ENCODE measurements at regions not wholly inside any gene's neighbourhood (a gene's known extent, or its start where the extent isn't known, plus 50 kb on each side); places are given as distances from the start of the nearest gene placed in this dataset.

DNA sequence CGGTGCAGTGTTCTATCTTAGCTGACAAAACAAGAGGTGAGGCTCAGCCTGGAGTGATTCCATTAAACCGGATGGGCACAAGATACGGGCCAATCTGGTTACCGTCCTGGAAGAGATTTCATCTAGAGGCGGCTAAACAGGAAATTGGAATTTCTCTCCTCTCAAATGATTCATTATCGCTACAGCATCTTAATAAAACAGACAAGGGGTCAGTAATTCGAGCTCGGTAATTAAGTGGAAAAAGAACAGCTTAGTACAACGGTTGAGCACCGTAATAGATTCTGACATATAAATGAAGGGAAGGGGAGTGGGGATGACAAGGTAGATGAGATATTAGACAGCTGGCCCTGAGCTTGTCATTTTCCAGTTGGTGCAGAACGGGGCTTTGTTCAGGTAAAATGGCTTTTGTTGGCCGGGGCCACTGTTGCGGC is 137.2 kb downstream of the EDN3 start:
- DNase-seq, result peak; percentile 72 to 76

DNA sequence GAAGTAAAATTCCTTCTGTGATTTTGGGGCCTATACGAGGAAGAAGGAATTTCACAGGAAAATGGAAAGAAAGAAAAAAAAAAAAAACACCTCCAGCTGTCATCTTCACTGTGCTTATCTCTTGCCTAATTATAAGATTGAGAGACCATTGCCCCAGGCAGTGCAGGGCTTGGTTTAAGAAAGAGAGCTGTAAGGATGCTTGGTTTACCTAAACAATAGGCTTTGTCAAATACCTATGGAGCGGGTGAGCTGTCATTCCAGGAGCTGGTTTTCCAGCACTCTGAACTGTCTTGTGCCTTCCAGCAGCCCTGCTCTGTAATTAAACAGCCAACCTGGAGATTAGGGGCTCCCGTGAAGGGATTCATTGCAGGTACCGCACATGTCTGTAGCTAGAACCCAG is 137.8 kb downstream of the EDN3 start:
- DNase-seq, result peak in 1 of 2 experiments; percentile 5

DNA sequence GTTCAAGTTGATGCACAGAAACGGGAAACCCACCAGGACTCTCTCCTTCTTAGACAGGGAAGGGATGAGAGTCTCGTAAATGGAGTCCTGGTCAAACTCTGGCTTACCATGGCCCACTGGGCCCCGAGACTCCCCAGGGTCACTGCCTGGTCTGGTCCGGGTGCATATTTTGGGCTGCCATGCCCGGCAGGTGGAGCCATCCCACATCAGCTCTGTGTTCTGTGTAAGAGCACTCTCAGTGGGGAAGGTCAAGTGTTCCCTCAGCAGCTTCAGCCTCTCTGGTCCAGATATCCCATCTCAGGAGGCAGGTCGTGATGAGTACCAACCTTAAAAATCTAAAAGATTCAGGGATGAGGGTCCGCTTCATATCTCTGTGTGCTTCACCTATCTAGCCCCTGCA is 138.8 kb downstream of the EDN3 start:
- no peak for DNase-seq

DNA sequence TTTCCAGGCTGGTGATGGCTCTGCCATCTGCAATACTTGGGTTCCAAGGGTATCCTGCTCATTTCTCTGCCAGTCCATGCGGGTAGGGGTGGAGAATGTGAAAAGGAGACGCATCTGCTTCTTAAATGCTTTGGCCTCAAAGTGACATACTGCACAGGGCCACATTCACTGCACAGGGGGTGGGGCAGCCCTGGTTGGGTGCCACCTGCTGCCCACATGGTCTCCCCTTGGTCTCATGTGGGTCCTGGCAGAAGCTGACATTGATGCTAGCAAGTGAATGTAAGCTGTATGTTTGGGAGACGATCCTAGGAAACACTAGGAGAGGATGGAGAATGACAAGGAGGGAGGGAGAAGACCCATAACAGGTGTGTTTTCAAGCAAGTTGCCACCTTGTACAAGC is 140.9 kb downstream of the EDN3 start:
- peak; percentile 55 to 69 for DNase-seq

DNA sequence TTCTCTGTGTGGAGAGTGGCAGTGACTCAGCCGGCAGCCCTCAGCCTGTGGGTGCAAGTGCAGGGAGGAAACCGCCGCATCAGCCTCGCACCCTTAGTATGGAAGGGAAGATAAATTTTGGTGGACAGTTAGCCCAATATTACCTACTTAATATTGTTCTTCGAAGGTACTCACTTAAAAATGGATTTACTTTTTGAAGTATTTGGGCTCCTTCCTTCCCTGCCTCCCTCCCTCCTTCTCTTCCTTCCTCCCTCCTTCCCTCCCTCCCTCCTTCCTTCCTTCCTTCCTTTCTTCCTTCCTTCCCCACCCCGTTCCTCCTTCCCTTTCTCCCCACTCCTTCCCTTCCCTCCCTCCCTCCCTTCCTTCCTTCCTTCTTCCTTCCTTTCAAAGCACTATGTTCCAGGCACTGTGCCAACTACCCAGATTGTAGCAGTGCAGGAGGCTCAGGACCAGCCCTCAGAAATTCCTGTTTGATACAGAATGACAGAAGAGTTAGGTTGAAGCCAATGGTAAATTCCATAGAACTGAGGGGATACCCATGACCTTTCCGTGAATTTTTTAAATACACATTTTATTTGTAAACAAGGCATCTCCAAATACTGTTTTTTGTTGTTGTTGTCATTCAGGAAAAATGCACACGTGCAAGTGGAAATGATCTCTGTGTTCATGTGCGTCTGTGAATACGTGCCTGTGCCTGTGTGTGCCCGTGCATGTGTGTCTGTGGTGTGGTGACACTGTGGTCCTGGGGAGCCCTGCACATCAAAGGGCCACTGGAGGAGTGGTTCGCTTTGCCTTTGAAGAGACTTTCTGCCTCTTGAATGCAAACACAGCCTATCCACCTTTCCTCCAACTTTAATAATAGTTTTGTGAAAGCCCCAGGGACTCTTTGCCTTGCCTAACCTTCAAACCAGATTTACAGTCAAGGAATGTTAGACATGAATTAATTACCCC is 141.7 kb downstream of the EDN3 start:
- peak; percentile 32 to 56 for DNase-seq

DNA sequence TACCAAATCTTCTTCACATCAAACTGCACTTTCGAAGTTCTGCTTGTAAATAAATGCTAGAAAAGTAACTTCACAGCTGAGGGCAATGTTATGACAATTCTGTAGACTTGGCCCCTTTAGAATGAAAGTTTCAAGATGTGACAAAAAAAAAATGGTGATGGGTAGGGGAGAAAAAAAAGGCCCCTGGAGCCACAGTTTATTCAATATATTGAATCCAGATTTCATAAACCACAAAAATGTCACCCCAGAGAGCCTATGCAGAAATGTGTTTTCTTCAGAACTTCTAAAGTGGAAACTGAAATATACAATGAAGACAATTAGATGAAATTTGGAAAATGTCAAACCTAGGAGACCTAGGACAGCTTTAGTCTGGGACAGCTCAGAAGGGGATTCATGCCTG is 143.1 kb downstream of the EDN3 start:
- no peak for DNase-seq

DNA sequence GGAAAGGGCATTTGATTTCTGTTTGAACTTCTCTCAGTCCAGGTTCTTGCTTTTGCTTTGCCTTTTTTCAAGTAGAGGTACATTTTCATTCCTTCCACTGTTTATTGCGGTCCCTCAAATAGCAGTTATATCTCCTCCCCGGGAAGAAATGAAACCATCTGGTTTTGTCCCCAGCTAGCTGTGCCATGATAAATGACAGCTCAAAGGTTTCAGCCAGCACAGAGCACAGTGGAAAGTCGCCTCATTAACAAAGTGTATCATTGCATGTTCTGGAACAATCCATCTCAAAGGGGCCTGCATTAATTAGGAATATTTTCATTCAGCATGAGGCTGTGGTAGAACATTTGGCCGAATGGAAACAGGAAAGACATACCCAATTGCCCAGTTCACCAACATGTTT is 146.0 kb downstream of the EDN3 start:
- DNase-seq, result no peak

DNA sequence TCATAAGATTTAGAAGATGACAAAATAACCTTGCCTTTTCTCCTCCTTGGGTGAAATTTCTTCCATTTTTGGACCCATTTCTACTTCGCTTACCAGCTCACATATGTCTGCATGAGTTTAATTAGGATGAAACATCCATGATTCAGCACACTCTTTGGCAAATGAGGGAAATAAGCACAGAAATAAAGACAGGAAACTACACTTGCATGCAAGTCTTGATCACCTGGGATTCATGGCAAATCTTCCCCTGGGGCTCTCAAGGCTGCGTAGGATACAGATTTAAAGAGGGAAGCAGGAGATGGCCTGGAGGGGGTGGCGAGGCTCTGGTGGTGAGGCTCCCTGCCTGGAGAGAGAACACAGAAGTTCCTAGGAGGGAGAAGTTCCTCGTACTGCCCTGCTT is 147.8 kb downstream of the EDN3 start:
- DNase-seq, result no peak

DNA sequence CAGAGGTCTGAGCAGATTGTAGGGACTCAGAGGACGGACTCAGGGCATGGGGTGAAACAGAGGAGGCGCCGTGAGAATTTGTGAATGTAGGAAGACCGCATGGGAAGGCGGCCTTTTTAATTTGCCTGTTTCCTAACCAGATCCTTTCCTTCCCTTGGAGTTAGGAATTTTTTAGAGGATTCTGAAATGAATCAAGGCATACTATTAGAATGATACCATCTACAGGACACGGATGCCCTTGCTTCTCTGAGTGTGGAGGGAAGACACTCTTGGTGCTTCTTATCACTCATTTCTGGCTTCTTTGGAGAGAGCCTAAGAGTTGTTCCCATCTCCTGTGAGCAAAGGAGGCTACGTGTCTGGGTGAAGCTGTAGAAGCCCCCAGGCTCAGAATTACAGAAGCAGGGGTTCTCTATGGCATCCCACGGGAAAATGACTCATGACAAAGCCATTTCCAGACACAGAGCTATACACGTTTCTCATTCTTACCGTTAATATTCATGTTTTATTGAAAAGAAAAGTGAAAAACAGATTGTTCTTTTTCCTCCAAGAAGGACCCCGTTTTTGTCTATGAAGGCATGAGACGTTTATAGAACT is 148.5 kb downstream of the EDN3 start:
- no peak for DNase-seq

DNA sequence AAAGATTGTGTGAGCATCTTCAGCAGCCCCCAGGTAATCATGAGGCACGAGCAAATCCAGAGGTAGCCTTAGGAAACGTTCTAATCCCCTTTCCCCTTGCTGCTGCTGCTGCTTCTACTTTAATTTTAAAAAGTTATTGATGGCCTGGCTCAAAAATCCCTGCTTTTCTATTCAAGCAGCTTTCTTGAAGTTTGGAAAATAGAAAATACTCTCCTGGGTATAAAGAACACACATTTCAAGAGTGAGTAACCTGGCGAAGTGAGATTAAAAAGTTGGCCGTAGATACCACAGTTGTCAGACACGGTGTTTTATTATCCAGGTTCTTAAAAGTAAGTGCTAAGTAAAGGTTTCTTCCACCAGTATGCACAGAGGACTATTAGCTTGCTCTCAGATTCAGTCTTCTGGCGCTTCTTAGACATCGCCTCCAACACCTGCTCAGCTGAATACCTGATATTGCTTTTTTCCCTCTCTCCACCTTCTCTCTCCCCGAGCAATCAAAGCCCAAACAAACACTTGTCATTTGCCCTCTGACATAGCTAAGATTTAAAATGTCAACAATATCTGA is 150.7 kb downstream of the EDN3 start:
- DNase-seq, result no peak

DNA sequence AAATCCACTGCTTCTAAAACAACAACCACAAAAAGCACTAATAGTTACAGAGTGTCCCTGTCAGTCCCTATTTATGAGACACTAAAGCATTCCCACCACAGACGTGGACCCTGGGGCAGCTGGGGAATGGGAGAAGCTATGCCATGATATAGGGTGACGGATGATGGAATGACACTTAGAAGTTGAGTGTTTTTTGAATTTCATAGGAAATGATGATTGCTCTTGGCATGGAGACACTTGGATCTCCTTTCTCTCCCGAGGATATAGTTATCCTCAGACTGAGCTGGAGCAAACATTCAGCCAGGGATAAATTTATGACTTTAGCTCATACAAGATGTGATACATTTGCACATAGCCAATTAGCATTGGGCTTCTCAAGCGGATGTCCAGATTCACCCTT is 151.2 kb downstream of the EDN3 start:
- no peak for DNase-seq

DNA sequence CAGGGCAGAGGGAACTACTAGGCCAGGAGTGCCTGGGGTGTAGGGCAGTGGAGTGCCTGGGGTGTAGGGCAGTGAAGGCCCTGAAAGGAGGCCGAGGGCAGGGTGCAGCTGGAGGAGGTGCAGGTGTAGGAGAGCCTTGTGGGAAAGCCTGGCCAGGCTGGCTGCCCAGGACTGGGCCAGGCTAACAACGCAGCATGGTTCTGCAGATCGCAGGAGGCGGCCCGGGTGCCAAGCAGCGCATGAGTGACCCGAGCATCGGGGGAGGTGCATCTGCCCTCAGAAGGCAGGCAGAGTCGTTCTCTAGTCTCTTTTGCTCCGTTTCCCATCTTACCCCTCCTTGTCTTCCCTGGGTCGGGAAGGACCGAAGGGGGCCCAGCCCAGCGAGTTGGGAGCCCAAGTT is 151.5 kb upstream of the PHACTR3 start:
- DNase-seq, result no peak

DNA sequence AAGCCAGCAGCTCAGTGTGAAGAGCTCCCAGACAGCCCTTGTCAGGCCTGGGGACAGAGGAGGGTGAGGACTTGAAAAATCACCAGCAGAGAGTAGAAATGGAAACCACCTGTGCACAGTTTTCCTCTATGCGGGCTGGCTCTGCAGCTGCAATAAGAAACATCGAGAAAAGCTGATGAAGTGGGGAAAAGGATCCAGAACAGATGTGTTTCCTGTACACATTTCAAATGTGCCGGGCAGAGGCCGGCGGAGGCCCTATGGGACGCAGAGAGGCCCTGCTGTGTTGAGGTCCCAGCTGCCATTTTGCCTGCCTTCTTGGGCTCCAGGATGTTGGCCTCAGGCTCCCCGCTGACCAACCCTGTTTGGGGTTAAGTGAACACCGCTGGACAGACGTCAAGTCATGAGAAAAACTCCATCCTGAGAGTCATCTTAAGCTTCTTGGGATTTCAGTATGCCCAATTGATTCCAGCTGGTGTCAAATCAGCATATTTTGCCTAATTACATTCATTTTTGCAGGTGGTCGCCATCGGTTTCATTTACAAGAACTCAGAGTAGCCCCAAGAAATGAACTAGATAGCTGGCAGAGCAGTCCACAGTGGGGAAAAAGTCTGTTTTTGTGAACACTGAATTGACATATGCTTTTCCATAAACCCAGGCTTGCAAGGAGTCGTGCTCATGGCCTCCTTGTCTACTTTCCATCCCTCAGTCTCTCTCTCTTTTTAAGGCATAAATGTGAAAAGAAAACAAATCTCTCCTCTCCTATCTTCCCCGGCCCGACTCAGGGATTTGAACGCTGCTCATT is 150.4 kb upstream of the PHACTR3 start:
- no peak for DNase-seq

DNA sequence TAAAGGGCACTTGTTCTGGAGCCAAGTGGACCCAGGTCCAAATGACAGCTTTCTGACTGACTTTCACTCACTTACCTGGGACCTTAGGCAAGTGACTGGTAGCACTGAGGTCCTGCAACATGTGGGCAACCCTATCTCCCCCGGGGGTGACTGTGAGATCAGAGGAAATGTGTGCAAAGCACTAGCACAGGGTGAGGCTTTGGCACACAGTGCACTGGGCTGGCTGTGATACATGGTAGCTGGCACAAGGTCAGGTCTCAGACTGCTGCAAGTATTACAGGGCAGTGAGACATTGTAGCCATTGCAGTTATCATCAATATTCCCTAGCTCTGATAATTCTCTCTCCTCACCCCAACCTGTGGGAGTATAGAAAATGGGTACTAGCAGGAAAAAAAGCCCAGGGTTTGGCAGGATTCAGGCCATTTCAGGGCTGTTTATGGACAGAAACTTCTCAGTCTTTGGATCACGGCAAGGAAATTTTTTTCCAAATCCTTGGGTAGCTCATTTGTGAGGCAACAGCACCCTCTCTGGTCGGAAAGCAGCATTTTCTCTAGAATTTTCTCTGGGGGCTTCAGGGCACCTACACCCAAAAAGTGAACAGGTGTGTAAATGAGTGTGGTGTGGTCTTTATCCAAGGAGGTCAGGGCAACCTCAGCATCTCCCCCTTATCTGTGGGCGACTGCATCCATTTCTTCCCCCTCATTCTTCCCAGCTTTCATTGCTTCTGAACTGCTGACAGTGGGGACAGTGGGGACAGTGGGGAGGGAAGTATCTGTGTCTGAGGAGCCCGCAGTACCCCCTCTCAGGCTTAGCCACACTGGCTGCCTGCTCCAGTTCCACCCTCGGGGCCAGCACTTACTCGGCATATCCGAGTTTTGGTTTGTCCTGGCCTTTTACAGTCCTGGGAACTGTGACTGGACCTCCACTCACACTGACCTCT is 148.7 kb upstream of the PHACTR3 start:
- DNase-seq, result peak; percentile 33 to 39

DNA sequence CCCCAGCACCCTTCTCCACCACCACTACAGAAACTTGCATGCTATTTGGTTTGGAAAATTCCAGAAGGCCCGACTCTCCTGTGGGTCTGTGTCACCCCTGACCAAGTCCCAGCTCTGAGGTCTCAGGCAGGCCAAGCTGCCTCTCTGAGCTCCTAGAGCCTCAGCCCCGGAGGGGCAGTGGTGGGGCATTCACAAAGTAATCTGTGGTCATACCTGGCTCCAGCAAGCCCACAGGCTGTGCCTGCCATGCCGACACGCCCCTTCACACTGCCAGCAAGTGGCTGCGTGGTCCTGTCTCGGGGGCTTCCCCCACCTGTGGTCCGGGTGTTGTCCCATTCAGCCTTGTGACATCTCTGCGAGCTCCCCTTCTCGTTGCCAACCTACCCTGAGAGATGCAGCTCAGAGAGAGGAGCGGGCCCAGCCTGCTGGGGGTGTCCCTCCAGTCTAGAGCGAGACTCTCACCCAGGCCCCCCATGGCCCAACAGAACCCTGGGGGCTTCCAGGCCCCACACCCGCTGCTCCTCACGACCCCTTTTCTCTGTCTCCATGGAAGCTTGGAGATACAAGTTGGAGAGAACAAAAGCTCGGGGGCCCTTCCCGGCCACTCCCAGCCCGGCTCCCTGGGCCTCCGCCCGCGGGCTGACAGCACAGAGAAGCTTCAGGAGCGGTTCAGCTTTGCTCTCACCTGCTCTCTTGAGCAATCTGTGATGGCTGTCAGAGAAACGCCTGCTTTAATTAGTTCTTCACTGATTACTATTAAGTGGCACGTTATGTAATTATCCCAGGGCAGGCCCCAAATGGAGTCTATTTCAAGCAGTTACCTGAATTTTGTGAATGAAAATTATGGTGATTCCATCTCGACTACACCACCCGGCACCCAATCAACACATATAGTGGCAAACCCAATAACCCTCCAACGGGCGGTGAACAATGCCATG is 147.7 kb upstream of the PHACTR3 start:
- no peak for DNase-seq

DNA sequence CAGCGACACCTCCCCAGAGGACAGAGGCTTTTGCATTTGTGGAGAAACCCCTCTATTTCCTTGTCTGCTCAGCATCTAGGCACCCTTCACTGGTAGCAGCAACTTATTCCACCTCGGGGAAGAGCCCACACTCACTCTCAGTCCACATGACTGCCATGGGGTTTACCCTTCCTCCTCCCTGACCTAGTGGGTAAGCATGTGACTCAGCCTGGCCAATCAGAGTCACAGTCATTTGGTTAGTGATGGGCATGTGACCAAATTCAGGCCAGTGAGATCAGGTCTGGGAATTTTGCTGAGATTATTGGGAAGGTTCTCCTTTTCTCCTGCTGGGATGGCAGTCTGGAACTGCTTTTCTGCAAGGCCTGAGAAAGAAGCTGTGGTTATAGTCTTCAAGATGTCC is 145.7 kb upstream of the PHACTR3 start:
- DNase-seq, result no peak

DNA sequence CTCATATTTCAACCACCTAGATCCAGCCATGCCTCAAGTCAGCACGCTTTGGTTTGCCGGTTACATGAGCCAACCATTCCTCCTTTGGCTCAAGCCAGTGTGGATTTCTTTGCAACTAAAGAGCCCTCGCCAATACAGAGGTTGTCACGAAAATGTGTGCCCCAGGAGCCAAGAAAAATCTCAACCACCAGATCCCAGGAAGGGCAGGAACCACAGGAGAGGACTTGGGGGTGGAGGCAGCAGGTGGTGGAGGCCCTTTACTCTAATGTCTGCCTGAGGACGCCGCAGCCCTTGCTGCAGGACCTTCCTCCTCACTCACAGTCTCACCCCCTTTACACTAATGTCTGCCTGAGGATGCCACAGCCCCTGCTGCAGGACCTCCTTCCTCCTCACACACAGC is 144.8 kb upstream of the PHACTR3 start:
- no peak for DNase-seq

DNA sequence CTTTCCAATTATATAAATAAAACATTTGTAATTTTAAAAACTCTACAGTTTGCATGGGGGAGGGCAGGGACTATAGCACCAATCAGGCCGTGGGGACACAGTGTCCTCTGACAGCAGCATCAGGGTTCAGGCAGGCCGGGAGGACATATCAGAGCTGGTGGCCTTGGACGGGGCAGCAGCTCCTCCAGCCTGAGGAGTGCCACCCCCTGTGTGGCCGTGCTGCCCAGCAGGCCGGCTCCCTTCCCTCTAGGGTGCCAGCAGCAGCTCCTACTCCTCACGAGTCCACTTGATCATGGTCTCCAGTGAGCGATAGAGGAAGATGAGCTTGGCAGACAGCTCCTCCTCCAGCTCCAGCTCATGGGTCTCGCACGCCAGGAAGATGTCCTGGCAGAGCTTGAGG is 144.0 kb upstream of the PHACTR3 start:
- no peak for DNase-seq

DNA sequence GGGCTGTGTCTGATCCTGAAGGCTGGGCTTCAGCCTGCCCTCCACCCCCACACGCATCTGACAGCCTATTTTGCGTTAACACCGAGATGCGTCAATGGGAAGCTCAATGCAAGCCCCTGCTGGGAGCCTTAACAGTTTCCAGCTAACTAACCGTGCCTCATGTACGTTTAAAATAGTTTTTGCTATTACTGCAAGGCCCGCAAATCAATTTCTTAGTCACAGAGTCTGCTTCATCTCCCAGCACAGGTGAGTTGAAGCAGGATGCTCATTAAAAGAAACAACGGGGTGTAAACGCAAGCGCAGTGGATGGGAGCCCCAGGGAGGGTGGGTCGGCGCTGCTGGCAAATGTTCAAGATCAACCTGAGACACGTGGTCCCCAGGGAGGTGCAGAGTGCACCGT is 142.8 kb upstream of the PHACTR3 start:
- no peak for DNase-seq

DNA sequence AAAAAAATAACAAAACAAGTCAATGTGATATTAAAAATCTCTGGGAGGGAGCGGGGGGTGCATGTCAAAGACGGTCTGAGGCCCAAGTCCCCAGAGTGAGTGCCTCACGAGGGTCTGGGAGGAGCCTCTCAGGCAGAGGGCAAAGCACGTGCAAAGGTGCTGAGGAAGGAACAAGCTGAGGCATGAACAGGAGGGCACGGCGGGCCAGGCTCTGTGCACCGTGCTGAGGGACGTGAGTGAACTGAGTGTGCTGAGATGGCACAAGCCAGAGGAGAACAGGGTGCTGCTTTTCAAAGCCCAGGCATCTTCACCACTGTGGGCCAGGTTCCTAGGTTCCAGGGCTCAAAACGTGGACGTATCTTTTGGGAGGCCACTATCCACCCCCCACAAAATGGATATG is 142.1 kb upstream of the PHACTR3 start:
- no peak for DNase-seq

DNA sequence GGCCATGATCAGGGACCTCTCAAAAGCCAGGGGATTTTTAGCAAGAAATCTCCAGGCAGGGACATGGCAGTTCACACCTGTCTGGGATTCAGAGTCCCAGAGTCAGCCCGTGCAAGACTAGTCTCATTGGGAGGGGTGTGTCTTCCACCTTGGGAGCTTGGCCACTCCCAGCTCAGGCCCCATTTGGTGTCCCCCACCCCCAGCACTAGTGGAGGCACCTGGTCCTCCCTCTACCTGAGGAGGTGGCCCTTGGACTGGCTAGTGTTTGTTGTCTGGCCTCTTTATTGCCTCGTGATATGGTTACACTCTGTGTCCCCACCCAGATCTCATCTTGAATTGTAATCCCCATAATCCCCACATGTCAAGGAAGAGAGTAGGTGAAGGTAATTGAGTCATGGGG is 140.8 kb upstream of the PHACTR3 start:
- peak in 1 of 2 experiments; percentile 14 for DNase-seq

Data from NCI-H524 (cell line).